ENCODE measurements at regions not wholly inside any gene's neighbourhood (a gene's known extent, or its start where the extent isn't known, plus 50 kb on each side); places are given as distances from the start of the nearest gene placed in this dataset.
"Not testable (repeated sequence)": the region's sequence is repeated elsewhere in the genome, so short reads cannot be mapped to it uniquely, and the experiment has no call there.

- not testable (repeated sequence) for TF ChIP-seq CTCF (conservative IDR thresholded peaks at IDR 0.05; ENCODE audit: low read depth, low read length); POLR2A (IDR thresholded peaks at IDR 0.05; ENCODE audit: low read depth, low read length); USF2 (IDR thresholded peaks at IDR 0.05; ENCODE audit: low read depth, low read length); RAD21 (IDR thresholded peaks at IDR 0.05; ENCODE audit: low read length); CEBPB (IDR thresholded peaks at IDR 0.05; ENCODE audit: low read depth, low read length); RFX5 (IDR thresholded peaks at IDR 0.05; ENCODE audit: low read depth, low read length); SMC3 (IDR thresholded peaks at IDR 0.05; ENCODE audit: low read depth, low read length); RCOR1 (IDR thresholded peaks at IDR 0.05; ENCODE audit: insufficient replicate concordance, low read length); NFE2L2 (IDR thresholded peaks at IDR 0.05; ENCODE audit: low read depth, low read length)
Measured at GRCh38 chr15:20297603-20298123, 243.9 kb downstream of the GOLGA6L6 start.
